ENCODE measurements at regions not wholly inside any gene's neighbourhood (a gene's known extent, or its start where the extent isn't known, plus 50 kb on each side); places are given as distances from the start of the nearest gene placed in this dataset.

- TF ChIP-seq POLR2A (IDR thresholded peaks at IDR 0.05) (no peak), CTCF (IDR thresholded peaks at IDR 0.05) (no peak)
- no peak overlapping the region for H3K27ac ChIP-seq
- DNase-seq: no peak
- no peaks in the 10 kb centered on the region for H3K27me3 ChIP-seq
- no peak overlapping the region for H3K4me3 ChIP-seq (replicated peaks in 1 of 3)
- no peaks in the 10 kb centered on the region for H3K36me3 ChIP-seq
- intact Hi-C loops (cut with DNase I): no loop called here
- no peaks in the 10 kb centered on the region for H3K9me3 ChIP-seq
- no peaks in the 10 kb centered on the region for H3K4me1 ChIP-seq
- WGBS, 2 donors: 90 to 93% methylated on average over 6 to 16 of the region's 23 CpGs
Measured at GRCh38 chr2:145960479-145961163, 1440.7 kb upstream of the ZEB2 start.

- Histone ChIP-seq H3K9me3 (no peaks in the 10 kb centered on the region), H3K27me3 (no peaks in the 10 kb centered on the region), H3K36me3 (no peaks in the 10 kb centered on the region), H3K4me3 (replicated peaks in 1 of 3) (no peak overlapping the region), H3K4me1 (no peaks in the 10 kb centered on the region), H3K27ac (no peak overlapping the region)
- WGBS, 2 donors: 74 to 85% methylated on average over 4 of the region's 4 CpGs
- intact Hi-C loops (cut with DNase I): no loop called here
- no peak for DNase-seq
- TF ChIP-seq CTCF (IDR thresholded peaks at IDR 0.05): no peak
- TF ChIP-seq POLR2A (IDR thresholded peaks at IDR 0.05): no peak
Measured at GRCh38 chr2:145958611-145959010, 1438.7 kb upstream of the ZEB2 start.

GRCh38 chr2:145957929-145958328, 1438.0 kb upstream of the ZEB2 start:
- H3K9me3 ChIP-seq: no peaks in the 10 kb centered on the region

GRCh38 chr2:145939949-145940348, 1420.0 kb upstream of the ZEB2 start:
- H3K4me1 ChIP-seq: no peaks in the 10 kb centered on the region
- intact Hi-C loops (cut with DNase I): no loop called here
- H3K9me3 ChIP-seq: no peaks in the 10 kb centered on the region
- 43 to 54% methylated on average over 1 of the region's 1 CpG for WGBS, 2 donors
- no peaks in the 10 kb centered on the region for H3K27me3 ChIP-seq
- no peak overlapping the region for H3K4me3 ChIP-seq (replicated peaks in 1 of 3)
- no peak overlapping the region for H3K27ac ChIP-seq
- no peak for DNase-seq
- no peaks in the 10 kb centered on the region for H3K36me3 ChIP-seq
- no peak for TF ChIP-seq CTCF (IDR thresholded peaks at IDR 0.05)
- no peak for TF ChIP-seq POLR2A (IDR thresholded peaks at IDR 0.05)

More at GRCh38 chr2:145957929-145958328, 1438.0 kb upstream of the ZEB2 start:
- no peaks in the 10 kb centered on the region for H3K27me3 ChIP-seq
- DNase-seq: no peak
- TF ChIP-seq CTCF (IDR thresholded peaks at IDR 0.05): no peak
- no peak for TF ChIP-seq POLR2A (IDR thresholded peaks at IDR 0.05)
- H3K4me1 ChIP-seq: no peaks in the 10 kb centered on the region
- no peaks in the 10 kb centered on the region for H3K36me3 ChIP-seq
- WGBS, 2 donors: 0% methylated on average over 1 of the region's 1 CpG
- intact Hi-C loops (cut with DNase I): no loop called here
- no peak overlapping the region for H3K4me3 ChIP-seq (replicated peaks in 1 of 3)
- H3K27ac ChIP-seq: no peak overlapping the region

GRCh38 chr2:145935016-145935415, 1415.1 kb upstream of the ZEB2 start:
- TF ChIP-seq CTCF (IDR thresholded peaks at IDR 0.05): no peak
- no peak for TF ChIP-seq POLR2A (IDR thresholded peaks at IDR 0.05)
- no peaks in the 10 kb centered on the region for H3K36me3 ChIP-seq
- WGBS, 2 donors: 82 to 85% methylated on average over 4 of the region's 4 CpGs
- no peak overlapping the region for H3K27ac ChIP-seq
- intact Hi-C loops (cut with DNase I): no loop called here
- no peaks in the 10 kb centered on the region for H3K4me1 ChIP-seq
- H3K27me3 ChIP-seq: no peaks in the 10 kb centered on the region
- no peaks in the 10 kb centered on the region for H3K9me3 ChIP-seq
- H3K4me3 ChIP-seq (replicated peaks in 1 of 3): no peak overlapping the region
- DNase-seq: no peak
